ENCODE measurements at regions not wholly inside any gene's neighbourhood (a gene's known extent, or its start where the extent isn't known, plus 50 kb on each side); places are given as distances from the start of the nearest gene placed in this dataset.

DNA sequence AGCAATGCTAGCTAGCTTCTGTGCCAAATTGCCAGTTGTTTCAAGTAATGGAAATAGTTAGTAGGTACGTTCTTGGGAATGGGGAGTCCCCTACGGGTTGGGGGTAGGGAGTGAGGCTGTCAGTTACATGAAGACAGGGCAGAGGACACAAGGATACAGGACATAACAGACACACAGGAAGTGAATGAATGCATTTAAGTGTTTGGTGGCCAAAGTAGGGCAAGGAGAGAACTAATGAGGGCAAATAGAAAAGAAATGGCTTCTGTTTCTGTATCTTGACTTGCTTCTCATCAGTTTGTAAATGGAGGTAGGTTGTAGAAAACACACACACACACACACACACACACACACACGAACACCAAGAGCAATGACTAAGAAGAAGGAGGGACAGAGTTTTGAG is 142.2 kb downstream of the S1PR1 start:
- 71% methylated on average over 3 of the region's 3 CpGs for WGBS
- no peaks in the 10 kb centered on the region for H3K27me3 ChIP-seq
- intact Hi-C loops (cut with DNase I) = no loop called here
- peaks cover 0 to 15% (median 13%) of the 10 kb centered on the region in 4 donors for H3K4me1 ChIP-seq
- H3K27ac ChIP-seq (replicated peaks in 1 of 4) = no peak overlapping the region
- no peaks in the 10 kb centered on the region for H3K9me3 ChIP-seq
- peak; percentile 80 for DNase-seq (ENCODE audit: extremely low spot score)
- TF ChIP-seq EP300 (IDR thresholded peaks at IDR 0.05) (no peak), POLR2A (IDR thresholded peaks at IDR 0.05; ENCODE audit: low read depth) (no peak), POLR2AphosphoS5 (IDR thresholded peaks at IDR 0.05) (no peak)
- TF ChIP-seq, protein P1, sequence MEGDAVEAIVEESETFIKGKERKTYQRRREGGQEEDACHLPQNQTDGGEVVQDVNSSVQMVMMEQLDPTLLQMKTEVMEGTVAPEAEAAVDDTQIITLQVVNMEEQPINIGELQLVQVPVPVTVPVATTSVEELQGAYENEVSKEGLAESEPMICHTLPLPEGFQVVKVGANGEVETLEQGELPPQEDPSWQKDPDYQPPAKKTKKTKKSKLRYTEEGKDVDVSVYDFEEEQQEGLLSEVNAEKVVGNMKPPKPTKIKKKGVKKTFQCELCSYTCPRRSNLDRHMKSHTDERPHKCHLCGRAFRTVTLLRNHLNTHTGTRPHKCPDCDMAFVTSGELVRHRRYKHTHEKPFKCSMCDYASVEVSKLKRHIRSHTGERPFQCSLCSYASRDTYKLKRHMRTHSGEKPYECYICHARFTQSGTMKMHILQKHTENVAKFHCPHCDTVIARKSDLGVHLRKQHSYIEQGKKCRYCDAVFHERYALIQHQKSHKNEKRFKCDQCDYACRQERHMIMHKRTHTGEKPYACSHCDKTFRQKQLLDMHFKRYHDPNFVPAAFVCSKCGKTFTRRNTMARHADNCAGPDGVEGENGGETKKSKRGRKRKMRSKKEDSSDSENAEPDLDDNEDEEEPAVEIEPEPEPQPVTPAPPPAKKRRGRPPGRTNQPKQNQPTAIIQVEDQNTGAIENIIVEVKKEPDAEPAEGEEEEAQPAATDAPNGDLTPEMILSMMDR (IDR thresholded peaks at IDR 0.05) = no peak
- no peak overlapping the region for H3K4me3 ChIP-seq
- H3K36me3 ChIP-seq = no peaks in the 10 kb centered on the region

DNA sequence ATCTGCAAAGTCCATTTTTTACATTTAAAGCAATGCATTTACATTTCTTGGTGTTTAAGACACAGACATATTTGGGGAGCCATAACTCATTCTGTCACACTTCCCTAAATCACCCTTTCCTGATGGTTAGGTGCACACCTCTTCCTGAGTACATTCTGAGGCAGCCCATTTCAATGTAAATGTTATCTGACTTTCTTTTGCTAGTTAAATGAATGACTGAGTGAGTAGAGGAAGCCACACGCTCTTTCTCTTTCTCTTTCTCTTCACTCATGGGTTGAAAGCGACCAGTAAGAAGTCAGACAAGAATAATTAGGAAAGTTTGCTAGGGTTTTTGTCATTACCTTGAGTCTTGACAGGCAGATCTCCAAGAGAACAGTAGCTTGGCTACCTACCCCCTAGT is 143.1 kb downstream of the S1PR1 start:
- Histone ChIP-seq H3K27me3 (no peaks in the 10 kb centered on the region), H3K9me3 (no peaks in the 10 kb centered on the region), H3K27ac (replicated peaks in 1 of 4) (no peak overlapping the region), H3K4me1 (peaks cover 0 to 15% (median 13%) of the 10 kb centered on the region in 4 donors), H3K36me3 (no peaks in the 10 kb centered on the region), H3K4me3 (no peak overlapping the region)
- DNase-seq (ENCODE audit: extremely low spot score) = peak; percentile 34
- WGBS = 85% methylated on average over 2 of the region's 2 CpGs
- TF ChIP-seq EP300 (IDR thresholded peaks at IDR 0.05) (no peak), POLR2AphosphoS5 (IDR thresholded peaks at IDR 0.05) (no peak), POLR2A (IDR thresholded peaks at IDR 0.05; ENCODE audit: low read depth) (no peak)
- TF ChIP-seq, protein P1 (IDR thresholded peaks at IDR 0.05) = no peak
- intact Hi-C loops (cut with DNase I) = no loop called here

DNA sequence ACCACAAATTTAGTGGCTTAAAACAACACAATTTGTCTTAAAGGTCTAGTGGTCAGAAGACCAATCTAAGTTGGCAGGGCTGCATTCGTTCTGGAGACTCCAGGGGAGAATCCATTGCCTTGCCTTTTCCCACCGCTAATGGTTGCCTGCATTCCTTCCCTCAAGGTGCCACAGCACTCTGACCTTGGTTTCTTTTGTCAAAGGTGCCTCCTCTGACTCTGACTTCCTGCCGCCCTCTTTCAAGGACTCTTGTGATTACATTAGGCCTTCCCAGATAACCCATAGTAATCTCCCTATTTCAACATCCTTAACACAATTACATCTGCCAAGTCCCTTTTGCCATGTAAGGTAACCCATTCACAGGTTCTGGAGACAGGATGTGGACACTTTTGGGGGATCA is 145.3 kb downstream of the S1PR1 start:
- no peak for TF ChIP-seq EP300 (IDR thresholded peaks at IDR 0.05)
- TF ChIP-seq POLR2AphosphoS5 (IDR thresholded peaks at IDR 0.05) = no peak
- no peak for TF ChIP-seq POLR2A (IDR thresholded peaks at IDR 0.05; ENCODE audit: low read depth)
- TF ChIP-seq, protein P1 (IDR thresholded peaks at IDR 0.05) = no peak
- DNase-seq (ENCODE audit: extremely low spot score) = peak; percentile 42
- Histone ChIP-seq H3K9me3 (no peaks in the 10 kb centered on the region), H3K27me3 (no peaks in the 10 kb centered on the region), H3K27ac (replicated peaks in 1 of 4) (no peak overlapping the region), H3K4me1 (peaks cover 0 to 2% (median under 1%) of the 10 kb centered on the region in 4 donors), H3K4me3 (no peak overlapping the region), H3K36me3 (no peaks in the 10 kb centered on the region)
- intact Hi-C loops (cut with DNase I) = no loop called here
- WGBS = 78% methylated on average over 3 of the region's 3 CpGs

DNA sequence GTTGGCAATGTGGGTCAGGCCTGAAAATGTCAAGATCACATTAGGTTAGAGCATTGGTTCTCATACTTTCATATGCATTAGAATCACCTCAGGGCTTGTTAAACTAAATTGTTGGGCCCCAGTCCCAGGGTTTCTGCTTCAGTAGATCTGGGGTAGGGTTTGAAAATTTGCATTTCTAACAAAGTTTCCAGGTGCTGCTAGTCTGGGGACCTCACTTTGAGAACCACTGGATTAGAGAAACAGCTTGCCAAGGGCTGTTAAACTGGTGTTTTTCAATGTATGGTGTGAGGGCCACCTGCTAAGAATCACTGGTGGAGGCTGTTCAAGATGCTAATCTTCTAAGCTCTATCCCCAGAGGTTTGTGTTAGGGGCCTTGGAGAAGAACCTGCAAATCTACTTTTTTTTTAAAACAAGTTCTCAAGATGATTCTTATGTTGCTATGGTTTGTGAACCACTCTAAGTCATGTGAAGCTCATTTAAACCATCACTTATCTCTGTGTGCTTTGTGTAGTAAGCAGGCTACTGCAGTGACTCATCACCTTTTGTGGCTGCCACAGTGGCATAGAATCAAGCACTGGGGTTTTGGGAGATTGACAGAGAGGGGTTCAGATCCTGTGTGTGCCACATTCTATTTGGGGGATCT is 152.2 kb downstream of the S1PR1 start:
- no peaks in the 10 kb centered on the region for H3K36me3 ChIP-seq
- intact Hi-C loops (cut with DNase I) = no loop called here
- H3K27ac ChIP-seq (replicated peaks in 1 of 4) = no peak overlapping the region
- no peak overlapping the region for H3K4me3 ChIP-seq
- no peaks in the 10 kb centered on the region for H3K9me3 ChIP-seq
- no peak for TF ChIP-seq EP300 (IDR thresholded peaks at IDR 0.05)
- no peak for TF ChIP-seq POLR2A (IDR thresholded peaks at IDR 0.05; ENCODE audit: low read depth)
- TF ChIP-seq, protein P1 (IDR thresholded peaks at IDR 0.05) = no peak
- TF ChIP-seq POLR2AphosphoS5 (IDR thresholded peaks at IDR 0.05) = no peak
- no peaks in the 10 kb centered on the region for H3K4me1 ChIP-seq
- no peak for DNase-seq (ENCODE audit: extremely low spot score)
- no peaks in the 10 kb centered on the region for H3K27me3 ChIP-seq

DNA sequence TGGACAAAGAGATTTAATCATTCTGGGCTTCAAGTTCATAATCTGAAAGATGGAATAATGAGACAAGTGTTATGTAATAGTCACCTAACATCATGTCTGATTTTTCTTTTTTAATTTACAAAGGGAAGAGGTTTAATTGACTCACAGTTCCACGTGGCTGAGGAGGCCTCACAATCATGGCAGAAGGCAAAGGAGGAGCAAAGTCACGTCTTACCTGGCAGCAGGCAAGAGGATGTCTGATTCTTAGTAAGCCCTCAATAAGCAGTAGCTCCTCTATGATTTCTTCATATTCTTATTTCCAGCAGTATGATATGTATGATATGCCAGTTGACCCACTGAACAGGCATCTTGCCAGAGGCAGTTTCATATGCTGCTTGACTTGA is 152.7 kb downstream of the S1PR1 start:
- no peak for DNase-seq (ENCODE audit: extremely low spot score)
- intact Hi-C loops (cut with DNase I) = no loop called here
- TF ChIP-seq POLR2A (IDR thresholded peaks at IDR 0.05; ENCODE audit: low read depth) = no peak
- no peak for TF ChIP-seq EP300 (IDR thresholded peaks at IDR 0.05)
- no peak for TF ChIP-seq POLR2AphosphoS5 (IDR thresholded peaks at IDR 0.05)
- TF ChIP-seq, protein P1 (IDR thresholded peaks at IDR 0.05) = no peak
- no peak overlapping the region for H3K27ac ChIP-seq (replicated peaks in 1 of 4)
- no peaks in the 10 kb centered on the region for H3K4me1 ChIP-seq
- H3K9me3 ChIP-seq = no peaks in the 10 kb centered on the region
- no peaks in the 10 kb centered on the region for H3K36me3 ChIP-seq
- no peak overlapping the region for H3K4me3 ChIP-seq
- WGBS = 73% methylated on average over 2 of the region's 2 CpGs
- H3K27me3 ChIP-seq = no peaks in the 10 kb centered on the region
